Panc1 (cell line): ENCODE measurements at regions not wholly inside any gene's neighbourhood (a gene's known extent, or its start where the extent isn't known, plus 50 kb on each side); places are given as distances from the start of the nearest gene placed in this dataset.

Experiments used
- ATAC-seq: fragments of 200-7000 bp; cut with Tn5 transposase; 2 replicates; pipeline ENCODE4 v1.9.1; 2020; ENCODE audit warnings: mild to moderate bottlenecking, moderate library complexity
- BruUV-seq: library from RNA; stranded (reverse); fragments of 400-500 nt; replicated peaks from 2 replicates; lab custom pipeline; 2021; lab: Mats Ljungman, UMichigan
- CTCF ChIA-PET: fragments of 300-600 bp; sonication (Branson Sonifier 250); formaldehyde crosslinking; loops from one replicate; lab custom pipeline; 2022; ENCODE audit warnings: antibody characterized with exemption; lab: Charles Lee
- POLR2A ChIA-PET: fragments of 300-600 bp; sonication (Branson Sonifier 250); formaldehyde crosslinking; loops from one replicate; lab custom pipeline; 2022; ENCODE audit warnings: antibody characterized with exemption; lab: Charles Lee
- DNase-seq: peaks from one replicate; pipeline ENCODE4 v3.0.0-alpha.2; 2010; ENCODE audit warnings: low read depth, low spot score
- H3K27ac ChIP-seq: 2 replicates; pipeline ENCODE4 v1.5.1; 2011; ENCODE audit warnings: mild to moderate bottlenecking, low read length, inconsistent platforms
- H3K27me3 ChIP-seq: fragments of 200-500 bp; sonication (Bioruptor generic); 2 replicates; pipeline ENCODE4 v1.6.0; 2014; ENCODE audit warnings: low read length, inconsistent platforms; ENCODE audit not compliant: control insufficient read depth, insufficient read depth
- H3K36me3 ChIP-seq: fragments of 200-500 bp; sonication (Bioruptor generic); 2 replicates; pipeline ENCODE4 v1.5.1; 2014; ENCODE audit warnings: inconsistent platforms, mild to moderate bottlenecking, low read length, moderate library complexity; ENCODE audit not compliant: control insufficient read depth, insufficient read depth
- H3K4me1 ChIP-seq: 2 replicates; pipeline ENCODE4 v1.5.1; 2011; ENCODE audit warnings: inconsistent platforms, mild to moderate bottlenecking, low read length, moderate library complexity; ENCODE audit not compliant: control insufficient read depth, insufficient read depth
- H3K4me3 ChIP-seq, 2 experiments: 2 replicates each; pipeline ENCODE4 v1.5.1; 2011 to 2012; ENCODE audit warnings: low read depth in 2 of 2, low read length in 2 of 2, mild to moderate bottlenecking in 2 of 2, inconsistent platforms in 1 of 2, moderate library complexity in 1 of 2
- H3K9me3 ChIP-seq: fragments of 200-500 bp; sonication (Bioruptor generic); 2 replicates; pipeline ENCODE4 v1.5.1; 2014; ENCODE audit warnings: low read depth, mild to moderate bottlenecking, inconsistent platforms, low read length, moderate library complexity; ENCODE audit not compliant: control insufficient read depth, insufficient read depth
- CTCF ChIP-seq: fragments of 450-650 bp; IDR thresholded peaks from 2 replicates; pipeline ENCODE4 v1.5.1; 2017; ENCODE audit warnings: mild to moderate bottlenecking
- POLR2AphosphoS5 ChIP-seq: IDR thresholded peaks from 2 replicates; pipeline ENCODE4 v1.6.1; 2012; ENCODE audit warnings: mild to moderate bottlenecking, low read depth, low read length, moderate library complexity
- REST ChIP-seq, 2 experiments: IDR thresholded peaks; 2 replicates each; pipeline ENCODE4 v1.6.1; 2011 to 2012; ENCODE audit warnings: low read depth in 2 of 2, control low read depth in 1 of 2, low read length in 1 of 2, mild to moderate bottlenecking in 1 of 2, moderate library complexity in 1 of 2; ENCODE audit not compliant: insufficient read depth in 1 of 2
- SIN3A ChIP-seq: IDR thresholded peaks from 2 replicates; pipeline ENCODE4 v1.6.1; 2012; ENCODE audit warnings: low read depth, mild to moderate bottlenecking, low read length, moderate library complexity, borderline replicate concordance; ENCODE audit not compliant: insufficient read depth
- TCF7L2 ChIP-seq: IDR thresholded peaks from 2 replicates; pipeline ENCODE4 v1.6.1; 2011; ENCODE audit warnings: mild to moderate bottlenecking, low read depth, low read length, inconsistent platforms
- in situ Hi-C: cut with HindIII; loops from 2 replicates; pipeline ENCODE4 v1.10.0; 2016; ENCODE audit warnings: low sequenced_read_pairs, low pct_unique_long_range_greater_than_20kb
- intact Hi-C: fragments of 100-400 bp; cut with micrococcal nuclease; formaldehyde crosslinking; loops from one replicate; pipeline ENCODE4 v1.10.0; 2022; ENCODE audit not compliant: unreplicated experiment

DNA sequence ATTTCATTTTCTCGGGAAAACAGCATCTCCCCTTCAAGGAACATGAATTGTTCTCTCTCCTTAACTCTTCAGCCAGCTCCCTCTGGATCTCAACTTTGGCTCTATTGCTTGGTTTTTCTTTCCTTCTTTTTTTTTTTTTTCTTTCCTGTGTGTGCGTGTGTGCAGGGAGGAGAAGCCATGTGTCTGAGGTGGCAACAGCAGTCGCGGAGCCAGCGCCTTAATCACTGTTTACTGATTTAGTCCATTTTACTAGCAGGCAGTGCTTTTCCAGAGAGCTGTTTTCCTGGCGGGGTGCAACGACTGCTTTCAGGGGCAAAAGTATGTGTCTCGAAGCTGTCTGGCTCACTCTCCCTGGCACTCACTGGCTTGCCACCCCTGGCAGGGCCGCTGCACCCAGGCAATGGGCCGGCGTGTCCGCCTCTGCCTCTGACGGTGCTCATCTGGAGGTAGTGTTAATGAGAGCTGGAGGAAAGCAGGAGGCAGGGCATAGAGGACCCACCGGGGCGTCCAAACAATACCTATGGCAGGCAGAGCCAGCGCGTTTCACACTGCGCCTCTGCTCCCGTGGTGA, 835.4 kb upstream of the NR2F2 start:
- no peak for ATAC-seq
- POLR2A ChIA-PET: no interaction called here
- Histone ChIP-seq H3K4me1 (no peaks in the 10 kb centered on the region), H3K27ac (no peak overlapping the region), H3K36me3 (no peaks in the 10 kb centered on the region), H3K9me3 (no peaks in the 10 kb centered on the region), H3K4me3 (no peak overlapping the region), H3K27me3 (no peaks in the 10 kb centered on the region)
- in situ Hi-C loops (no loop called here), intact Hi-C loops (no loop called here)
- BruUV-seq: no TSS peak
- CTCF ChIA-PET: no interaction called here
- no peak for DNase-seq
- TF ChIP-seq SIN3A (no peak), CTCF (no peak), REST (IDR thresholded peaks at IDR 0.05; ENCODE audit: insufficient read depth in 1 of 2, low read depth in 2 of 2, low read length in 1 of 2) (no peak), POLR2AphosphoS5 (no peak), TCF7L2 (no peak)

DNA sequence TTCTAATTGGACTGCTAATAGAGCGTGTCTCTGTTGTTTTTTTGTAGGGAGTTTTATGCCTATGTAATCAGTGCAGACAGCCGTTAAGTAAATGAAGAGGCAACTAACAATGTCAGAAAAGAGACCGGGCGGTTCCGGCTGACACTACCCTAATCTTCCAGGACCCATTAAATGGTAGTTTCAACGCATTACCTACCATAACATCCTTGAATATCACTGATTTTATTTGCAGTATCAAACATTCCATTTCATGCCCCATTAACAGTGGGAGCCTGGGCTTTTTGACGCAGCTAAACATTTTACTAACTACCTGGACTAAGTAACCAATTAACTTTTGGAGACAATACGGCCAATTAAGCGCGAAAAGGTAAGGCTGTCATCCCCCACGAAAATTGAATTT, 832.9 kb upstream of the NR2F2 start:
- ChIA-PET POLR2A (no interaction called here), CTCF (no interaction called here)
- Histone ChIP-seq H3K36me3 (no peaks in the 10 kb centered on the region), H3K4me3 (no peak overlapping the region), H3K27me3 (no peaks in the 10 kb centered on the region), H3K4me1 (no peaks in the 10 kb centered on the region), H3K9me3 (no peaks in the 10 kb centered on the region), H3K27ac (no peak overlapping the region)
- in situ Hi-C loops (no loop called here), intact Hi-C loops (no loop called here)
- TF ChIP-seq CTCF: no peak
- TF ChIP-seq POLR2AphosphoS5: no peak
- TF ChIP-seq SIN3A: no peak
- TF ChIP-seq TCF7L2: no peak
- TF ChIP-seq REST (IDR thresholded peaks at IDR 0.05; ENCODE audit: insufficient read depth in 1 of 2, low read depth in 2 of 2, low read length in 1 of 2): no peak
- ATAC-seq (no peak), DNase-seq (no peak)
- no TSS peak for BruUV-seq
